OCI-LY7 (cell line): ENCODE measurements at regions not wholly inside any gene's neighbourhood (a gene's known extent, or its start where the extent isn't known, plus 50 kb on each side); places are given as distances from the start of the nearest gene placed in this dataset.

ENCODE experiments used
- BruUV-seq: library from RNA; stranded (reverse); fragments of 400-500 nt; replicated peaks from 2 replicates; lab custom pipeline; 2021; lab: Mats Ljungman, UMichigan
- CTCF ChIA-PET: fragments of 300-600 bp; sonication (Branson Sonifier 250); formaldehyde crosslinking; loops from one replicate; lab custom pipeline; 2022; ENCODE audit warnings: antibody characterized with exemption; ENCODE audit not compliant: unreplicated experiment; lab: Charles Lee
- POLR2A ChIA-PET: fragments of 300-600 bp; sonication (Branson Sonifier 250); formaldehyde crosslinking; loops from one replicate; lab custom pipeline; 2022; ENCODE audit warnings: antibody characterized with exemption; lab: Charles Lee
- DNase-seq: peaks from one replicate; pipeline ENCODE4 v3.0.0-alpha.2; 2015; ENCODE audit warnings: low spot score
- H2AFZ ChIP-seq: fragments of 200-600 bp; sonication (generic), shearing (Covaris generic); 2 replicates; pipeline ENCODE4 v1.6.1; 2014; ENCODE audit warnings: mild to moderate bottlenecking, antibody characterized with exemption, low read length, moderate library complexity
- H3K27ac ChIP-seq: fragments of 200-600 bp; sonication (generic); 2 replicates; pipeline ENCODE4 v1.5.1; 2014; ENCODE audit warnings: mixed run types, low read depth, mild to moderate bottlenecking, moderate library complexity, low read length, inconsistent platforms; ENCODE audit not compliant: poor library complexity, severe bottlenecking
- H3K36me3 ChIP-seq: fragments of 200-600 bp; sonication (generic); 2 replicates; pipeline ENCODE4 v1.6.1; 2014; ENCODE audit warnings: mild to moderate bottlenecking, antibody characterized with exemption, low read length, moderate library complexity, mixed read lengths; ENCODE audit not compliant: insufficient read depth
- H3K4me1 ChIP-seq: fragments of 200-600 bp; sonication (generic); 2 replicates; pipeline ENCODE4 v1.5.1; 2014; ENCODE audit warnings: mild to moderate bottlenecking, low read length; ENCODE audit not compliant: insufficient read depth, poor library complexity, severe bottlenecking
- H3K4me2 ChIP-seq: fragments of 200-600 bp; sonication (generic); 2 replicates; pipeline ENCODE4 v1.6.1; 2014; ENCODE audit warnings: mild to moderate bottlenecking, low read length
- H3K4me3 ChIP-seq: fragments of 200-600 bp; sonication (generic); 2 replicates; pipeline ENCODE4 v1.5.1; 2014; ENCODE audit warnings: mild to moderate bottlenecking, low read depth, low read length; ENCODE audit not compliant: poor library complexity, severe bottlenecking
- H3K79me2 ChIP-seq: fragments of 200-600 bp; sonication (generic); 2 replicates; pipeline ENCODE4 v1.6.1; 2016; ENCODE audit warnings: low read depth, mild to moderate bottlenecking, low read length, moderate library complexity, mixed read lengths; ENCODE audit not compliant: insufficient read depth
- H3K9me2 ChIP-seq: fragments of 200-600 bp; sonication (generic); 2 replicates; pipeline ENCODE4 v1.6.1; 2016; ENCODE audit warnings: mild to moderate bottlenecking, low read length, mixed read lengths; ENCODE audit not compliant: insufficient read depth
- H3K9me3 ChIP-seq: fragments of 200-600 bp; sonication (generic); 2 replicates; pipeline ENCODE4 v1.6.1; 2014; ENCODE audit warnings: mild to moderate bottlenecking, mixed run types, low read length, mixed read lengths
- H4K20me1 ChIP-seq: fragments of 200-600 bp; sonication (generic); 2 replicates; pipeline ENCODE4 v1.6.1; 2014; ENCODE audit warnings: mild to moderate bottlenecking, antibody characterized with exemption, low read length, moderate library complexity, mixed read lengths; ENCODE audit not compliant: insufficient read depth
- CTCF ChIP-seq: fragments of 200-600 bp; sonication (generic); conservative IDR thresholded peaks from 2 replicates; pipeline ENCODE4 v1.5.1; 2014; ENCODE audit warnings: mild to moderate bottlenecking, antibody characterized with exemption, low read length, moderate library complexity, mixed read lengths
- EZH2phosphoT487 ChIP-seq: fragments of 200-600 bp; sonication (generic); IDR thresholded peaks from 2 replicates; pipeline ENCODE4 v1.6.1; 2018; ENCODE audit warnings: low read depth, borderline replicate concordance, mild to moderate bottlenecking, mixed run types, antibody characterized with exemption, low read length, moderate library complexity, mixed read lengths
- intact Hi-C: fragments of 100-400 bp; cut with micrococcal nuclease; formaldehyde crosslinking; loops from one replicate; pipeline ENCODE4 v1.10.0; 2022; ENCODE audit not compliant: unreplicated experiment

GRCh38 chr1:101603726-101604125 lies 366.9 kb downstream of the S1PR1 start:
- no peak overlapping the region for H2AFZ ChIP-seq
- H4K20me1 ChIP-seq = no peaks in the 10 kb centered on the region
- H3K4me1 ChIP-seq = no peaks in the 10 kb centered on the region
- CTCF ChIA-PET = no interaction called here
- H3K9me3 ChIP-seq = no peaks in the 10 kb centered on the region
- H3K36me3 ChIP-seq = no peaks in the 10 kb centered on the region
- TF ChIP-seq CTCF (no peak), EZH2phosphoT487 (no peak)
- intact Hi-C loops = no loop called here
- BruUV-seq = no TSS peak
- DNase-seq = no peak
- H3K27ac ChIP-seq = no peak overlapping the region
- no peak overlapping the region for H3K4me3 ChIP-seq
- no peaks in the 10 kb centered on the region for H3K9me2 ChIP-seq
- H3K4me2 ChIP-seq = no peak overlapping the region
- POLR2A ChIA-PET = interaction anchor here (0.7 to 1.4 kb wide), 2 partner anchors 8 to 11 kb away, joined by 3 to 5 read pairs; no protein-coding TSS in a partner anchor
- no peaks in the 10 kb centered on the region for H3K79me2 ChIP-seq

GRCh38 chr1:101605878-101606277 lies 369.1 kb downstream of the S1PR1 start:
- Histone ChIP-seq H2AFZ (no peak overlapping the region), H4K20me1 (no peaks in the 10 kb centered on the region), H3K4me1 (no peaks in the 10 kb centered on the region), H3K4me3 (no peak overlapping the region), H3K27ac (no peak overlapping the region), H3K9me2 (no peaks in the 10 kb centered on the region), H3K4me2 (no peak overlapping the region), H3K79me2 (no peaks in the 10 kb centered on the region), H3K36me3 (no peaks in the 10 kb centered on the region), H3K9me3 (no peaks in the 10 kb centered on the region)
- ChIA-PET POLR2A (no interaction called here), CTCF (no interaction called here)
- DNase-seq = no peak
- BruUV-seq = no TSS peak
- intact Hi-C loops = no loop called here
- TF ChIP-seq CTCF (no peak), EZH2phosphoT487 (no peak)

- TF ChIP-seq CTCF (no peak), EZH2phosphoT487 (no peak)
- no TSS peak for BruUV-seq
- Histone ChIP-seq H4K20me1 (no peaks in the 10 kb centered on the region), H3K9me2 (no peaks in the 10 kb centered on the region), H3K4me1 (no peaks in the 10 kb centered on the region), H3K27ac (no peak overlapping the region), H3K4me3 (no peak overlapping the region), H2AFZ (no peak overlapping the region), H3K36me3 (no peaks in the 10 kb centered on the region), H3K79me2 (no peaks in the 10 kb centered on the region), H3K9me3 (no peaks in the 10 kb centered on the region), H3K4me2 (no peak overlapping the region)
- ChIA-PET POLR2A (interaction anchor here (0.6 kb wide), 1 partner anchor 1197 kb away, joined by 4 read pairs; no protein-coding TSS in a partner anchor), CTCF (no interaction called here)
- no peak for DNase-seq
- intact Hi-C loops = no loop called here
Measured at GRCh38 chr1:101613546-101613945, 376.7 kb downstream of the S1PR1 start.
